ENCODE measurements at regions not wholly inside any gene's neighbourhood (a gene's known extent, or its start where the extent isn't known, plus 50 kb on each side); places are given as distances from the start of the nearest gene placed in this dataset.
"Not testable (repeated sequence)": the region's sequence is repeated elsewhere in the genome, so short reads cannot be mapped to it uniquely, and the experiment has no call there.

DNA sequence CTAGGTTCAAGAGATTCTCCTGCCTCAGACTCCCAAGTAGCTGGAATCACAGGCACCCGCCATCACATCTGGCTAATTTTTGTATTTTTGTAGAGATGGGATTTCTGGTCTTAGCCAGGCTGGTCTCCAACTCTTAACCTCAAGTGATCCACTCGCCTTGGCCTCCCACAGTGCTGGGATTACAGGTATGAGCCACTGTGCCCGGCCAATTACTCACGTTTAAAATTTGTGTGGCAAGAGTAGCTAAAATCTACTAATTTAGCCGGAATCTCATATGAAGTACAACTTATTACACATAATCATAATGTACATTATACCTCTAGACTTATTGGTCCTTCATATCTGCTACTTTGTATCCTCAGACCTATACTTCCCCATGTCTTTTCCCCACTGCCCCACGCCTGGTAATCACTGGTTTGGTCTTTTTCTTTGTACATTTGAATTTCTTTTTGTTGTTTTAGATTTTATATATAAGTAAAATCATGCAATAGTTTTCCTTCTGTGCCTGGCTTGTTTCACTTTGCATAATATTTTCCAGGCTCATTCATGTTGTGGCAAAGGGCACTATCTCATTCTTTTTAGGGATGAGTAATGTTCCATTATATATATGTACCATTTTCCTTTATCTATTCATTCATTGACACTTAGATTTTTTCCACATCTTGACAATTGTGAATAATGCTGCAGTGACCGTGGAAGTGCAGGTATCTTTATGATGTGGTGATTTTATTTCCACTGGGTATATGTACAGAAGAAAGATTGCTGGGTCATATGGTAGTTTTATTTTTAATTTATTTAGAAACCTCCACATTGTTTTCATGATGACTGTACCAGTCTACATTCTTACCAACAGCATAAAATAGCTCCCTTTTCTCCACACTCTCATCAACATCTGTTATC, 605.0 kb upstream of the CBLB start:
- H3K9me3 ChIP-seq: no peaks in the 10 kb centered on the region
- no peak for DNase-seq
- H3K27ac ChIP-seq: no peak overlapping the region
- TF ChIP-seq, protein P1, sequence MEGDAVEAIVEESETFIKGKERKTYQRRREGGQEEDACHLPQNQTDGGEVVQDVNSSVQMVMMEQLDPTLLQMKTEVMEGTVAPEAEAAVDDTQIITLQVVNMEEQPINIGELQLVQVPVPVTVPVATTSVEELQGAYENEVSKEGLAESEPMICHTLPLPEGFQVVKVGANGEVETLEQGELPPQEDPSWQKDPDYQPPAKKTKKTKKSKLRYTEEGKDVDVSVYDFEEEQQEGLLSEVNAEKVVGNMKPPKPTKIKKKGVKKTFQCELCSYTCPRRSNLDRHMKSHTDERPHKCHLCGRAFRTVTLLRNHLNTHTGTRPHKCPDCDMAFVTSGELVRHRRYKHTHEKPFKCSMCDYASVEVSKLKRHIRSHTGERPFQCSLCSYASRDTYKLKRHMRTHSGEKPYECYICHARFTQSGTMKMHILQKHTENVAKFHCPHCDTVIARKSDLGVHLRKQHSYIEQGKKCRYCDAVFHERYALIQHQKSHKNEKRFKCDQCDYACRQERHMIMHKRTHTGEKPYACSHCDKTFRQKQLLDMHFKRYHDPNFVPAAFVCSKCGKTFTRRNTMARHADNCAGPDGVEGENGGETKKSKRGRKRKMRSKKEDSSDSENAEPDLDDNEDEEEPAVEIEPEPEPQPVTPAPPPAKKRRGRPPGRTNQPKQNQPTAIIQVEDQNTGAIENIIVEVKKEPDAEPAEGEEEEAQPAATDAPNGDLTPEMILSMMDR (IDR thresholded peaks at IDR 0.05): no peak
- TF ChIP-seq POLR2A (IDR thresholded peaks at IDR 0.05): no peak
- no peak overlapping the region for H3K4me3 ChIP-seq
- intact Hi-C loops (cut with DNase I): no loop called here
- H3K4me1 ChIP-seq: no peaks in the 10 kb centered on the region
- ATAC-seq: no peak
- WGBS, 2 donors: 54 to 73% methylated on average over 7 of the region's 7 CpGs
- H3K36me3 ChIP-seq (replicated peaks in 1 of 2; ENCODE audit: insufficient read depth in 1 of 2, low read depth in 2 of 2): no peaks in the 10 kb centered on the region
- no peaks in the 10 kb centered on the region for H3K27me3 ChIP-seq

DNA sequence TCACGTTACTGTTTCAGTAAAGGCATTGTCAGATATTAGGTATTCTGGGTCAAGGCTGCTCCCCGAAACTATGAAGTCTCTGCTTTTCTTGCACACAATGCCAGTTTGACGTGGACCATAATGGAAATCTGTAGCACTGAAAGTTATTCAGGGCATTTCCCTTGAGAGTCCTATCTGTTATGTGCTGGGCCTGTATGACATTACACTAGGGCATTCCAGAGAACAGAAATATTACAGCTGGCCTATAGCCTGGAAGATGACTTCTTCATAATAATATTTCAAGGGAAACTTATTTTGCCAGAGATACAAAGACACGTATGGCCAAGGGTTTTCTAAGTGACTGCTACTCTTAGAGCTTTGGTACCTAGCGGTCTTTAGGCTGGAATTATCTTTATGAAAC, 613.6 kb upstream of the CBLB start:
- TF ChIP-seq, protein P1 (IDR thresholded peaks at IDR 0.05): no peak
- TF ChIP-seq POLR2A (IDR thresholded peaks at IDR 0.05): no peak

DNA sequence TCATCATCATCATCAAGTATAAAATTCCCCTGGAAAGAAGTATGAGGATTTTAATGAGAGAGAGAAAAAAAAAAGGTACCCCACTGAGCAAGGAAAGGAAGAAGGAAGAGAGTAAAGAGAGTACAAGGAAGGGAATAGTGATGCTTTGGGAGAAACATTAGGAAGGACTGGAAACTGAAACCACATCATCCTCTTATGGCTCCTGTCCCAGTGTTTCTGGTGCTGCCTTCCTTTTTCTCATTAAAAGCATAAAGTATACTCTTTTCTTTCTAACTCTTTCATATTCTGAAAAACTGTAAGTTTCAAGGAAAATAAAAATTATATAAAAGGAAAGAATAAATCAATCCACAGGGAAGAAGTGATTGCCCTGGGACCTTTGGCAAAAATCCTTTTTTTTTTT, 616.4 kb upstream of the CBLB start:
- Histone ChIP-seq H3K27ac (no peak overlapping the region), H3K4me3 (no peak overlapping the region), H3K4me1 (no peaks in the 10 kb centered on the region), H3K36me3 (replicated peaks in 1 of 2; ENCODE audit: insufficient read depth in 1 of 2, low read depth in 2 of 2) (no peaks in the 10 kb centered on the region), H3K27me3 (no peaks in the 10 kb centered on the region), H3K9me3 (no peaks in the 10 kb centered on the region)
- intact Hi-C loops (cut with DNase I): no loop called here
- DNase-seq: no peak
- no peak for TF ChIP-seq POLR2A (IDR thresholded peaks at IDR 0.05)
- TF ChIP-seq, protein P1 (IDR thresholded peaks at IDR 0.05): no peak
- no peak for ATAC-seq

More for the DNA sequence above, 613.6 kb upstream of the CBLB start:
- no peak for ATAC-seq
- Histone ChIP-seq H3K4me1 (no peaks in the 10 kb centered on the region), H3K4me3 (no peak overlapping the region), H3K9me3 (no peaks in the 10 kb centered on the region), H3K36me3 (replicated peaks in 1 of 2; ENCODE audit: insufficient read depth in 1 of 2, low read depth in 2 of 2) (no peaks in the 10 kb centered on the region), H3K27me3 (no peaks in the 10 kb centered on the region), H3K27ac (no peak overlapping the region)
- WGBS, 2 donors: 59 to 63% methylated on average over 5 of the region's 5 CpGs
- intact Hi-C loops (cut with DNase I): no loop called here
- DNase-seq: no peak

DNA sequence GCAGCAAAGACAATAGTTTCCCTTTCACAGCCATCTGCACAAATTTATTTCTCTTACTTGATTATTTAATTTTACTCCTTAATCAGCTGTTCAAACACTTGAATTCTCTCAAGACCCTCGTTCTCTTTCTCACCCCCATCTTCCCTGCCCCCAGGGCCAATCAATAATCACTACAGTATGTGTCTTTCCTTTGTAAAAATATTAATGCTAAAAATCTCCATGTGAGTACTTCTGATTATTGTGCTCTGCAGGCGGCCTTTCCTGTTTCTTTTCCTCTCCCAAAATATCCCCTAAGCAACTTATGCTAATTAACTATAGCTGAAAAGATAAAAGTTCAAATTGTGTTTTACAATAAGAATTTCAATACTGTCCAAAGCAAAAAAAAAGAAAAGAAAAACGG, 617.0 kb upstream of the CBLB start:
- H3K4me3 ChIP-seq: no peak overlapping the region
- DNase-seq (no peak), ATAC-seq (no peak)
- TF ChIP-seq, protein P1 (IDR thresholded peaks at IDR 0.05): no peak
- TF ChIP-seq POLR2A (IDR thresholded peaks at IDR 0.05): no peak
- no peaks in the 10 kb centered on the region for H3K27me3 ChIP-seq
- H3K4me1 ChIP-seq: no peaks in the 10 kb centered on the region
- H3K36me3 ChIP-seq (replicated peaks in 1 of 2; ENCODE audit: insufficient read depth in 1 of 2, low read depth in 2 of 2): no peaks in the 10 kb centered on the region
- no peak overlapping the region for H3K27ac ChIP-seq
- intact Hi-C loops (cut with DNase I): no loop called here
- 15 to 22% methylated on average over 3 of the region's 3 CpGs for WGBS, 2 donors
- no peaks in the 10 kb centered on the region for H3K9me3 ChIP-seq

DNA sequence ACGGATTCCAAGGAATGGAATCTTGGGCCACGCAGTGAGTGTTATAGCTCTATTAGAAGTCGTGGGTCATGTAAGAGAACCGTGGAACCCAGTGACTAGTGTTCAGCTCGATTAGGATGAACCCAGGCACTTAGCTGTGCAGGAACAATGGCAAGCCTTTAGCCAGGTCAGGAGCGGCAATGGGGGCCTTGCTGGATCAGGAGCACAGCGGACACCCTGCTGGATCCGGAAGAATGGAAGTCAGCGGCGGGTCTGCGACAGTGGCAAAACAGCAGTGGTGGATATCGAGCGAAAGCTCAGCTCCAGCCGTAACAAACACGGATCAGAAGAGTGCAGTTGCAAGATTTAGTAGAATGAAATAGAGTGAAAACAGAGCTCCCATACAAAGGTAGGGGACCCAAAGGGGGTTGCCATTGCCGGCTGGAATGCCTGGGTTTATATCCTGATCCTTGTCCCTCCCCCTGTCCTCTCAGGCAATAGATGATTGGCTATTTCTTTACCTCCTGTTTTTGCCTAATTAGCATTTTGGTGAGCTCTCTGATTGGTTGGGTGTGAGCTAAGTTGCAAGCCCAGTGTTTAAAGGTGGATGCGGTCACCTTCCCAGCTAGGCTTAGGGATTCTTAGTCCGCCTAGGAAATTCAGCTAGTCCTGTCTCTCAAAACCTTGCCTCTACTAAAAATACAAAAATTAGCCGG, 618.3 kb upstream of the CBLB start:
- ATAC-seq; DNase-seq; intact Hi-C loops (cut with DNase I); H3K27ac ChIP-seq; H3K4me1 ChIP-seq; H3K9me3 ChIP-seq; H3K4me3 ChIP-seq; H3K36me3 ChIP-seq (replicated peaks in 1 of 2; ENCODE audit: insufficient read depth in 1 of 2, low read depth in 2 of 2); H3K27me3 ChIP-seq: not testable (repeated sequence)
- 84 to 90% methylated on average over 19 of the region's 19 CpGs for WGBS, 2 donors

All from body of pancreas (tissue), 4 donors.